AG09309 (cell line): ENCODE measurements at regions not wholly inside any gene's neighbourhood (a gene's known extent, or its start where the extent isn't known, plus 50 kb on each side); places are given as distances from the start of the nearest gene placed in this dataset.

Source experiments
- DNase-seq: peaks from one replicate; pipeline ENCODE4 v3.0.0-alpha.2; 2010; ENCODE audit warnings: low read depth
- H3K4me3 ChIP-seq: 2 replicates; pipeline ENCODE4 v1.5.1; 2011; ENCODE audit warnings: mild to moderate bottlenecking, low read depth, low read length, moderate library complexity; ENCODE audit not compliant: control insufficient read depth
- TF ChIP-seq, protein P1 (sequence below): IDR thresholded peaks from 2 replicates; pipeline ENCODE4 v1.5.1; 2011; ENCODE audit warnings: mild to moderate bottlenecking, low read depth, low read length, inconsistent platforms; ENCODE audit not compliant: insufficient read depth, control insufficient read depth; ENCODE audit errors: missing control alignments

DNA sequence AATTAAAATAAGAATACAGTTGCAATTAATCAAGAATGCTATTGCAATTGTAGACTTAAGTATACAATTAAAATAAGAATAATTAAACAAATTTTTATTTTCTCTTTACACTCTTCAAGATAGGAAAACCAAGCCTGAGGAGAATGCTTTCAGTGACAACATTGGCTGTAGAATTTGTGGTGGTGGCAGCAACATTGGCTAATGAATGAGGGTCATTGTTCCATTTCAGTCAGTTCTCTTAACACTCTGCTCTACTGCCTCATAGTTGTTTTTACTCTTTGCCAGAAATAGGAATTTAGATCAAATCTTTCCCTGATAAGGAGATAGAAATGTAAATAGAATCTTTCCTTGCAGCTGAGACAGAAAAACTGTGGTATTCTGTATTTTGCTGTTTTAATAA is 391.6 kb downstream of the PCDH20 start:
- H3K4me3 ChIP-seq: no peak overlapping the region
- no peak for DNase-seq
- TF ChIP-seq, protein P1, sequence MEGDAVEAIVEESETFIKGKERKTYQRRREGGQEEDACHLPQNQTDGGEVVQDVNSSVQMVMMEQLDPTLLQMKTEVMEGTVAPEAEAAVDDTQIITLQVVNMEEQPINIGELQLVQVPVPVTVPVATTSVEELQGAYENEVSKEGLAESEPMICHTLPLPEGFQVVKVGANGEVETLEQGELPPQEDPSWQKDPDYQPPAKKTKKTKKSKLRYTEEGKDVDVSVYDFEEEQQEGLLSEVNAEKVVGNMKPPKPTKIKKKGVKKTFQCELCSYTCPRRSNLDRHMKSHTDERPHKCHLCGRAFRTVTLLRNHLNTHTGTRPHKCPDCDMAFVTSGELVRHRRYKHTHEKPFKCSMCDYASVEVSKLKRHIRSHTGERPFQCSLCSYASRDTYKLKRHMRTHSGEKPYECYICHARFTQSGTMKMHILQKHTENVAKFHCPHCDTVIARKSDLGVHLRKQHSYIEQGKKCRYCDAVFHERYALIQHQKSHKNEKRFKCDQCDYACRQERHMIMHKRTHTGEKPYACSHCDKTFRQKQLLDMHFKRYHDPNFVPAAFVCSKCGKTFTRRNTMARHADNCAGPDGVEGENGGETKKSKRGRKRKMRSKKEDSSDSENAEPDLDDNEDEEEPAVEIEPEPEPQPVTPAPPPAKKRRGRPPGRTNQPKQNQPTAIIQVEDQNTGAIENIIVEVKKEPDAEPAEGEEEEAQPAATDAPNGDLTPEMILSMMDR: no peak

DNA sequence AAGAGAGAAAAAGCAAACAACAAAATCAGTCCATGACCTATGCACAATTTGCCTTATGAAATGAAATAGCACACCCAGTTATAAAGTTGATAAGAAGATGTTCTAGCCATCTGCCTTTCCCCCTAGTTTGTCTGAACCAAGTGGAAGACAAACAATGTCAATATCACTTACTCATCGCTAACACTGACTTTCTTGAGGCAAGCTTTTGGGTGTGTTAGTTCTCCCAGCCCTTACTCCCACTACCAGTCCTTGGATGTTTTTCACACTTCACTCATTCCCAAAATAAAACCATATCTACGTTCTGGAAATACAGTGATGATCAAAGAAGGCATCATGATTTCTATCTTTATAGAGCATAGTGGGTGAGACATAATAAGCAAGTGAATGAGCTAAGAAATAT is 393.8 kb downstream of the PCDH20 start:
- no peak overlapping the region for H3K4me3 ChIP-seq
- TF ChIP-seq, protein P1: no peak
- no peak for DNase-seq

- TF ChIP-seq, protein P1: no peak
- no peak overlapping the region for H3K4me3 ChIP-seq
- DNase-seq: no peak
Observed at GRCh38 chr13:61013796-61014195, 401.9 kb downstream of the PCDH20 start.

- no peak for DNase-seq
- H3K4me3 ChIP-seq: no peak overlapping the region
- TF ChIP-seq, protein P1: no peak
Observed at GRCh38 chr13:61010358-61010757, 405.3 kb downstream of the PCDH20 start.

- no peak for DNase-seq
- TF ChIP-seq, protein P1: no peak
- no peak overlapping the region for H3K4me3 ChIP-seq
Observed at GRCh38 chr13:61002686-61003085, 413.0 kb downstream of the PCDH20 start.

GRCh38 chr13:60990032-60990733 is 425.5 kb downstream of the PCDH20 start:
- TF ChIP-seq, protein P1: no peak
- DNase-seq: no peak
- no peak overlapping the region for H3K4me3 ChIP-seq
